ENCODE measurements at regions not wholly inside any gene's neighbourhood (a gene's known extent, or its start where the extent isn't known, plus 50 kb on each side); places are given as distances from the start of the nearest gene placed in this dataset.
"Not testable (repeated sequence)": the region's sequence is repeated elsewhere in the genome, so short reads cannot be mapped to it uniquely, and the experiment has no call there.

GRCh38 chr2:7694076-7694985 is 777.1 kb downstream of the RNF144A start:
- in situ Hi-C loops (cut with MboI; ENCODE audit: low sequenced_read_pairs) = no loop called here

GRCh38 chr2:7696556-7696955 is 779.3 kb downstream of the RNF144A start:
- in situ Hi-C loops (cut with MboI; ENCODE audit: low sequenced_read_pairs) = not testable (repeated sequence)

- in situ Hi-C loops (cut with MboI; ENCODE audit: low sequenced_read_pairs) = no loop called here
Measured at GRCh38 chr2:7697052-7697451, 779.8 kb downstream of the RNF144A start.

- in situ Hi-C loops (cut with MboI; ENCODE audit: low sequenced_read_pairs) = no loop called here
Measured at GRCh38 chr2:7701791-7702190, 784.6 kb downstream of the RNF144A start.

GRCh38 chr2:7703048-7703447 is 785.8 kb downstream of the RNF144A start:
- in situ Hi-C loops (cut with MboI; ENCODE audit: low sequenced_read_pairs) = no loop called here

- in situ Hi-C loops (cut with MboI; ENCODE audit: low sequenced_read_pairs) = no loop called here
Measured at GRCh38 chr2:7703543-7704144, 786.4 kb downstream of the RNF144A start.

GRCh38 chr2:7704296-7704865 is 787.2 kb downstream of the RNF144A start:
- in situ Hi-C loops (cut with MboI; ENCODE audit: low sequenced_read_pairs) = no loop called here

GRCh38 chr2:7706791-7707190 is 789.6 kb downstream of the RNF144A start:
- in situ Hi-C loops (cut with MboI; ENCODE audit: low sequenced_read_pairs) = no loop called here

GRCh38 chr2:7707723-7708122 is 790.5 kb downstream of the RNF144A start:
- in situ Hi-C loops (cut with MboI; ENCODE audit: low sequenced_read_pairs) = no loop called here

GRCh38 chr2:7709907-7710306 is 792.7 kb downstream of the RNF144A start:
- in situ Hi-C loops (cut with MboI; ENCODE audit: low sequenced_read_pairs) = no loop called here

GRCh38 chr2:7711167-7711566 is 794.0 kb downstream of the RNF144A start:
- in situ Hi-C loops (cut with MboI; ENCODE audit: low sequenced_read_pairs) = no loop called here

- in situ Hi-C loops (cut with MboI; ENCODE audit: low sequenced_read_pairs) = no loop called here
Measured at GRCh38 chr2:7719876-7720275, 802.7 kb downstream of the RNF144A start.

GRCh38 chr2:7721413-7721995 is 804.3 kb downstream of the RNF144A start:
- in situ Hi-C loops (cut with MboI; ENCODE audit: low sequenced_read_pairs) = no loop called here

- in situ Hi-C loops (cut with MboI; ENCODE audit: low sequenced_read_pairs) = no loop called here
Measured at GRCh38 chr2:7722212-7722910, 805.1 kb downstream of the RNF144A start.

- in situ Hi-C loops (cut with MboI; ENCODE audit: low sequenced_read_pairs) = no loop called here
Measured at GRCh38 chr2:7724336-7724735, 807.1 kb downstream of the RNF144A start.

GRCh38 chr2:7725171-7725849 is 808.1 kb downstream of the RNF144A start:
- in situ Hi-C loops (cut with MboI; ENCODE audit: low sequenced_read_pairs) = no loop called here

GRCh38 chr2:7725850-7726242 is 808.6 kb downstream of the RNF144A start:
- in situ Hi-C loops (cut with MboI; ENCODE audit: low sequenced_read_pairs) = no loop called here

- in situ Hi-C loops (cut with MboI; ENCODE audit: low sequenced_read_pairs) = no loop called here
Measured at GRCh38 chr2:7726989-7727388, 809.8 kb downstream of the RNF144A start.

- in situ Hi-C loops (cut with MboI; ENCODE audit: low sequenced_read_pairs) = no loop called here
Measured at GRCh38 chr2:7728388-7728787, 811.2 kb downstream of the RNF144A start.

GRCh38 chr2:7730449-7730848 is 813.2 kb downstream of the RNF144A start:
- in situ Hi-C loops (cut with MboI; ENCODE audit: low sequenced_read_pairs) = no loop called here
